OCI-LY3 (cell line): ENCODE measurements at regions not wholly inside any gene's neighbourhood (a gene's known extent, or its start where the extent isn't known, plus 50 kb on each side); places are given as distances from the start of the nearest gene placed in this dataset.

ENCODE experiments used
- CTCF ChIP-seq: fragments of 200-600, 300-600 bp; sonication (generic); IDR thresholded peaks from 2 replicates; pipeline ENCODE4 v1.5.1; 2014; ENCODE audit warnings: antibody characterized with exemption, low read length, low read depth
- EZH2phosphoT487 ChIP-seq: fragments of 200-600 bp; shearing (Covaris generic); IDR thresholded peaks from 2 replicates; pipeline ENCODE4 v1.6.1; 2018; ENCODE audit warnings: antibody characterized with exemption, mixed run types, low read depth

GRCh38 chr10:84999929-85000328 is 671.5 kb downstream of the CCSER2 start:
- TF ChIP-seq CTCF = no peak
- no peak for TF ChIP-seq EZH2phosphoT487
